Amniotic epithelial cell (primary cell): ENCODE measurements at regions not wholly inside any gene's neighbourhood (a gene's known extent, or its start where the extent isn't known, plus 50 kb on each side); places are given as distances from the start of the nearest gene placed in this dataset.
"Not testable (repeated sequence)": the region's sequence is repeated elsewhere in the genome, so short reads cannot be mapped to it uniquely, and the experiment has no call there.

Experiments
- DNase-seq: peaks from one replicate; pipeline ENCODE4 v3.0.0-alpha.2; 2010; ENCODE audit warnings: low read depth

- DNase-seq = no peak
Observed at GRCh38 chrX:19237901-19238300, 105.8 kb upstream of the PDHA1 start.

- no peak for DNase-seq
Observed at GRCh38 chrX:19243431-19243830, 100.3 kb upstream of the PDHA1 start.

GRCh38 chrX:19244921-19245320 is 98.8 kb upstream of the PDHA1 start:
- not testable (repeated sequence) for DNase-seq

GRCh38 chrX:19245711-19246269 is 97.9 kb upstream of the PDHA1 start:
- DNase-seq = no peak

GRCh38 chrX:19256986-19257385 is 86.7 kb upstream of the PDHA1 start:
- DNase-seq = no peak

- not testable (repeated sequence) for DNase-seq
Observed at GRCh38 chrX:19261026-19261425, 82.7 kb upstream of the PDHA1 start.

- no peak for DNase-seq
Observed at GRCh38 chrX:19270727-19271126, 73.0 kb upstream of the PDHA1 start.

GRCh38 chrX:19272452-19272851 is 71.3 kb upstream of the PDHA1 start:
- peak; percentile 6 for DNase-seq

- DNase-seq = no peak
Observed at GRCh38 chrX:19280636-19281035, 63.1 kb upstream of the PDHA1 start.

- no peak for DNase-seq
Observed at GRCh38 chrX:19281256-19281655, 62.5 kb upstream of the PDHA1 start.

- DNase-seq = no peak
Observed at GRCh38 chrX:19283597-19284339, 60.0 kb upstream of the PDHA1 start.

GRCh38 chrX:19285857-19286256 is 57.9 kb upstream of the PDHA1 start:
- DNase-seq = no peak

- DNase-seq = no peak
Observed at GRCh38 chrX:19291086-19291485, 52.6 kb upstream of the PDHA1 start.

- DNase-seq = no peak
Observed at GRCh38 chrX:19293606-19294325, 50.0 kb upstream of the PDHA1 start.
